GM13976 (cell line): ENCODE measurements at regions not wholly inside any gene's neighbourhood (a gene's known extent, or its start where the extent isn't known, plus 50 kb on each side); places are given as distances from the start of the nearest gene placed in this dataset.

Experiments used
- DNase-seq: peaks from one replicate; pipeline ENCODE4 v3.0.0; 2012; ENCODE audit warnings: low spot score
- in situ Hi-C: fragments of 300-500 bp; cut with MboI; formaldehyde crosslinking; loops from one replicate; pipeline ENCODE4 v1.12.0; 2022; ENCODE audit warnings: low sequenced_read_pairs, mixed read lengths, inconsistent platforms; ENCODE audit not compliant: unreplicated experiment
- TF ChIP-seq, protein P1 (sequence below): IDR thresholded peaks from 2 replicates; pipeline ENCODE4 v1.5.1; 2012; ENCODE audit warnings: borderline replicate concordance, mild to moderate bottlenecking; ENCODE audit not compliant: insufficient read depth; ENCODE audit errors: extremely low read depth, missing control alignments, control extremely low read depth

DNA sequence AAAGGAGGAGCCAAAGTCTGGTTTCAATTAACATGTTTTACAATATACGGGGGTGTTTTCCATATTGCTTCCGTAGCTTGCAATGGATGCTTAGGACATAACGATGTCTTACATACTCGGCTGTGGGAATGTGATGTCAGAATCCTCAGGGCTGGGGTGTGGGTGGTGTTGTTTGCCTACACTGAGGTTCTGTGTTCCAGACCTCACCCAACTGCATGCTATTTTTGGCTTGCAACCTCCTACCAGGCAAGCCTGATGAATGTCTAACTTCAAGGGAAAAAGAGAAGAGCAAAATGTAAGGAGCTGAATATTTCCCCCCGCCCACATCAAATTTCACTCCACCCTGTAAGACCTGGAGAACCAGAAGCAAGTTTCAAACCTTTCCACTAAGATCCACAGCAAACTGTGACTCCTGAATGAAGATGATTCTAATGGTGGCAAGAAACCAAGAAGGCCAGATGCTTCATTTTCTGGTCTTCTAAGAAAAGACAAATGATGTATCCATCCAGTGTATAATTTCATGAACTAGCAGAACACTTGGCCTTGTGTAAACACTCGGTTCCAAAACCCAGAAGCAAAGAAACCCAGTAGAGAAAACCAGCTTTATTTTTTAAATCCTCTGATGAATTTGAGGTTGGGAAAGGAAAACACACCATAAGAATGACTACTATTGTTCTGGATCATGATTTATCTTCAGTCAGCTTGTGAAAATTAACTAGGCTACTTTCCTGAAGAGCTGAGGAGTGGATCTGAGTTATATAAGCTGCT lies 227.9 kb downstream of the DACT1 start:
- TF ChIP-seq, protein P1, sequence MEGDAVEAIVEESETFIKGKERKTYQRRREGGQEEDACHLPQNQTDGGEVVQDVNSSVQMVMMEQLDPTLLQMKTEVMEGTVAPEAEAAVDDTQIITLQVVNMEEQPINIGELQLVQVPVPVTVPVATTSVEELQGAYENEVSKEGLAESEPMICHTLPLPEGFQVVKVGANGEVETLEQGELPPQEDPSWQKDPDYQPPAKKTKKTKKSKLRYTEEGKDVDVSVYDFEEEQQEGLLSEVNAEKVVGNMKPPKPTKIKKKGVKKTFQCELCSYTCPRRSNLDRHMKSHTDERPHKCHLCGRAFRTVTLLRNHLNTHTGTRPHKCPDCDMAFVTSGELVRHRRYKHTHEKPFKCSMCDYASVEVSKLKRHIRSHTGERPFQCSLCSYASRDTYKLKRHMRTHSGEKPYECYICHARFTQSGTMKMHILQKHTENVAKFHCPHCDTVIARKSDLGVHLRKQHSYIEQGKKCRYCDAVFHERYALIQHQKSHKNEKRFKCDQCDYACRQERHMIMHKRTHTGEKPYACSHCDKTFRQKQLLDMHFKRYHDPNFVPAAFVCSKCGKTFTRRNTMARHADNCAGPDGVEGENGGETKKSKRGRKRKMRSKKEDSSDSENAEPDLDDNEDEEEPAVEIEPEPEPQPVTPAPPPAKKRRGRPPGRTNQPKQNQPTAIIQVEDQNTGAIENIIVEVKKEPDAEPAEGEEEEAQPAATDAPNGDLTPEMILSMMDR, result no peak
- in situ Hi-C loops, result no loop called here
- no peak for DNase-seq

DNA sequence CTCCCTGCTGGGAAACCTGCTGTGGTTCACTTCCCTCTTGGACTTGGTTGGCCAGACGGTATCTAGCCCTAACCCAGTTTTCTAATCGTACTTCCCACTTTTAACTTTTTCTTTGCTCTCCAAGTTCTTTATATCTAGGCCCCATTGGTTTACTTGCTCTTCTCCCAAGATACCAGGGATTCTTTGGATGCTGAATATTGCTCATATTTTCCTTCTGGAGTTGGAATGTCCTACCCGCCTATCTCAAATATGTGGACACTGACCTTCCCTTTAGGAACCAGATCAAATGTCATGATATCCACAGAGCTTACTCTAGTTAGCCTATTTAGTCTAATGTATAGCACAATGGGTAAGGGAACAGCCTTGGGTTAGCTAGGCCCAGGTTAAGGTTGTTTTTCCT lies 228.6 kb downstream of the DACT1 start:
- TF ChIP-seq, protein P1, result no peak
- in situ Hi-C loops, result no loop called here
- DNase-seq, result no peak

DNA sequence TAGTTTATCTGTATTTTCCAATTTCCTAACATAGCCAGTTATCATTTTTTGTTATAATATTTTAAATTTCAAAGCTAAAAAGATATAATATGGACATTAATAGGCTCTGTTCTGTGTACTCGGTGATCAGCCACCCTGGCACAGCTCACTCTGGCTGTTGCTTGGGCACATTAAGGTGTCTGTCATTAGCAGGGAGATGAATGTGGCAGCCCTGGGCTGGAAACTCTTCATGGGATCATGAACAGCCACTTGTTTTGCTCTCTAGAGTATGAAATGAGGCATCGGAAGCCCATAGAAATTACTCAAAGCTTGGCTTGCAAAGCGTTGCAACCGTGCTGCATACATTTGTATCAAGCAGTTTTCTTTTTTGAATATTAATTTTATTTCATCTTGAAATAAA lies 233.2 kb downstream of the DACT1 start:
- in situ Hi-C loops, result no loop called here
- TF ChIP-seq, protein P1, result no peak
- no peak for DNase-seq

DNA sequence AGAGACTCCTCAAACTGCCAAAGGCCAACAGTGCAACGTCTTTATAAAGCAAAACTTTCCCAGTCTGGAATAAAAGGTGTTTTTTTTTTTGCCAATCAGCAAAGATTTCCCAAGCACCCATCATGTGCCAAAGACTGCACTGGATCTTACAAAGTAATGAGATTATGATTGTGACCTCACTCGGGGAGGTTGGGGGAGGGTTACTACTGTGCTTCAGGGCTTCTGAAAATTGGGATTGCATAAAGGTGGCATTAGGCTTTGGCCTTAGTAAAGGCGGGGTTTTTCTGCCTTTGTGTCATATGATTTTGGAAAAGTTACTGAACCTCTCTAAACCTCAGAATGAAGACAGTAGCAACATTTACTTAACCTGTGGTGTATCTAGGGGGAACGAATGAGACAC lies 233.8 kb downstream of the DACT1 start:
- in situ Hi-C loops, result no loop called here
- DNase-seq, result no peak
- TF ChIP-seq, protein P1, result no peak

DNA sequence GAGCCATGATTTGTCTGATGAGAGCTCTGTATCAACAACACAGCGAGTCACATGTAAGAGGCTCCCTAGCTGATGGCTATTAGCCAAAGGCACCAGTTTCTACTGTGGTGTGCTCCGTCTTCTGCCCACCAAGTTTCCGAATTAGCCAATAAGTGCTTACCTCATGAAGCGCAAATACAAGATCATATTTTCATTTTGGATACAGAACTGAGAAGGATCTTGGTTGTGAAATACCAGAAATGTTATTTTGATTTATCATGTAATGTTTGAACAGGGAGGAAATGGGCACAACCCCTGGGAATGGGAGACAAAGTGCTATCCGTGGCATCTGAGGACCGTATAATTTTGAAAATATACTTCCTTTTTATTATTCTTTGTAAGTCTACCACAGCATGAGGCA lies 234.3 kb downstream of the DACT1 start:
- in situ Hi-C loops, result no loop called here
- TF ChIP-seq, protein P1, result no peak
- no peak for DNase-seq

DNA sequence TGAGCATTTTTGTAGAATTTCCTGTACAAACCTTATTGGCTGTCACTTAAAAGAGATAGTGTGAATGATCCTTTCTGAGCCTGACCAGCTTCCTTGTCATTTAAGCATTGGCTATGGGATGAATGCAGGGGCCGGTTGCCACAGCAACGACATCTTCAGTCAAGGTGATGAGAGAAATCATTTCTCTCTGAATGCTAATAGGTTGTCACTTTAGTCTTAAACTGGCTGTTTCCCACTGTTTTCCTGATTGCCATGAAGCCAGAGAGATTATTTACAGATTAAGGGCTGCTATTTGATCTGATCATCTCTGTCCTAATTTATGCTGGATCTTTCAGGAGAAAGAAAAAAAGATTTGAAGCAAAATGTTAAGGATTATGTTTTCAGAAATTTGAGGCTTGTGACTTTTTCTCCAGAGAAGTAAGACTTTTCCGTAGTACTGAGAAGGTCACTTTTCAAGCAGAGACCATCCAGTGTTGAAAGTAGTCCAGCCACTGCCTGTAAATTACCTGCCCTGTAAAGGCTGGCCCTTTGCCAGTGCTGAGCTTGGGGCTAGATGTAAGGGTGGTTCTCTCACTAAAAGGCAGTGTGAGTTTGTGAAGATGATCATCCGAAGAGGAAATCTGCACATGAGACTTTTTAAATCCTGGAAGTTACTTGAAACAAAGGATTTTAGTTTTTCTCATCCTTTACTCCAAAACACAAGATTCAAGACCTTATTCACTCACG lies 235.6 kb downstream of the DACT1 start:
- DNase-seq, result no peak
- TF ChIP-seq, protein P1, result no peak
- in situ Hi-C loops, result no loop called here
